Endothelial cell of umbilical vein (primary cell): ENCODE measurements at regions not wholly inside any gene's neighbourhood (a gene's known extent, or its start where the extent isn't known, plus 50 kb on each side); places are given as distances from the start of the nearest gene placed in this dataset.

Experiments
- BruUV-seq: library from RNA; stranded (reverse); fragments of 400-500 nt; replicated peaks from 2 replicates; lab custom pipeline; 2021; lab: Mats Ljungman, UMichigan
- CTCF ChIA-PET: fragments of 300-600, 350-600 bp; sonication (Branson Sonifier 250); formaldehyde crosslinking; loops from one replicate; lab custom pipeline; 2021; ENCODE audit warnings: antibody characterized with exemption, inconsistent platforms; lab: Charles Lee
- POLR2A ChIA-PET: fragments of 300-600, 350-600 bp; sonication (Branson Sonifier 250); formaldehyde crosslinking; loops from one replicate; lab custom pipeline; 2021; ENCODE audit warnings: antibody characterized with exemption, inconsistent platforms; lab: Charles Lee
- DNase-seq: peaks from one replicate; pipeline ENCODE4 v3.0.0-alpha.2; 2011; ENCODE audit warnings: low read depth, low spot score
- FAIRE-seq: peaks from 2 replicates; lab custom pipeline; 2011; peaks lifted over from hg19 to GRCh38; lab: Jason Lieb, UNC
- H2AFZ ChIP-seq: 2 replicates; pipeline ENCODE4 v1.6.0; 2012; ENCODE audit warnings: low read depth, low read length, control low read depth, inconsistent platforms
- H3K27ac ChIP-seq: 2 replicates; pipeline ENCODE4 v1.5.1; 2011; ENCODE audit warnings: low read depth, mild to moderate bottlenecking, control low read depth, low read length, moderate library complexity; ENCODE audit not compliant: insufficient read depth
- H3K27me3 ChIP-seq, 2 experiments: 2 replicates each; pipeline versions ENCODE4 v1.6.0 to v1.6.1; 2011; ENCODE audit warnings: low read length in 2 of 2, mixed read lengths in 1 of 2; ENCODE audit not compliant: control insufficient read depth in 2 of 2, insufficient read depth in 2 of 2
- H3K36me3 ChIP-seq, 2 experiments: 2 replicates in 1 of 2; 3 replicates in 1 of 2; pipeline ENCODE4 v1.5.1; 2011; ENCODE audit warnings: low read length in 2 of 2, mild to moderate bottlenecking in 1 of 2, moderate library complexity in 1 of 2; ENCODE audit not compliant: control insufficient read depth in 2 of 2, insufficient read depth in 2 of 2; ENCODE audit errors: extremely low read depth in 1 of 2
- H3K4me1 ChIP-seq: 3 replicates; pipeline ENCODE4 v1.5.1; 2011; ENCODE audit warnings: mild to moderate bottlenecking, low read length; ENCODE audit not compliant: control insufficient read depth, insufficient read depth; ENCODE audit errors: extremely low read depth
- H3K4me2 ChIP-seq: 2 replicates; pipeline ENCODE4 v1.6.1; 2011; ENCODE audit warnings: low read length, control low read depth, mixed read lengths; ENCODE audit not compliant: insufficient read depth
- H3K4me3 ChIP-seq, 3 experiments: fragments of 200-600 bp in 1 of 3; sonication (generic), shearing (Covaris generic) in 1 of 3; replicated peaks in 1 of 3; 2 replicates each; pipeline ENCODE4 v1.5.1; 2011 to 2016; ENCODE audit warnings: control low read depth in 3 of 3, low read length in 3 of 3, mild to moderate bottlenecking in 2 of 3, inconsistent platforms in 1 of 3, low read depth in 1 of 3, moderate library complexity in 1 of 3; ENCODE audit not compliant: insufficient read depth in 1 of 3
- H3K79me2 ChIP-seq: 2 replicates; pipeline ENCODE4 v1.6.0; 2012; ENCODE audit warnings: low read length, inconsistent platforms; ENCODE audit not compliant: control insufficient read depth, insufficient read depth
- H3K9ac ChIP-seq: replicated peaks from 2 replicates; pipeline ENCODE3; 2011; ENCODE audit warnings: low read length, control low read depth; ENCODE audit not compliant: insufficient read depth; ENCODE audit errors: extremely low read depth
- H3K9me1 ChIP-seq: replicated peaks from 3 replicates; pipeline ENCODE4 v1.6.0; 2011; ENCODE audit warnings: mild to moderate bottlenecking, low read length; ENCODE audit not compliant: control insufficient read depth, insufficient read depth; ENCODE audit errors: extremely low read depth
- H3K9me3 ChIP-seq: replicated peaks from 2 replicates; pipeline ENCODE4 v1.5.1; 2012; ENCODE audit warnings: low read length, inconsistent platforms; ENCODE audit not compliant: control insufficient read depth, insufficient read depth
- H4K20me1 ChIP-seq: replicated peaks from 2 replicates; pipeline ENCODE3; 2011; ENCODE audit warnings: mild to moderate bottlenecking, low read length; ENCODE audit not compliant: control insufficient read depth, insufficient read depth; ENCODE audit errors: extremely low read depth
- CTCF ChIP-seq, 2 donors: IDR thresholded peaks; 1 replicate in 1 of 2; 2 replicates in 1 of 2; pipeline ENCODE4 v1.5.1; 2011; ENCODE audit warnings: low read length in 2 of 2, mild to moderate bottlenecking in 2 of 2, moderate library complexity in 2 of 2, control low read depth in 1 of 2, inconsistent platforms in 1 of 2, low read depth in 1 of 2; ENCODE audit not compliant: insufficient read depth in 1 of 2; ENCODE audit errors: extremely low read depth in 1 of 2
- EZH2 ChIP-seq: IDR thresholded peaks from 2 replicates; pipeline ENCODE4 v1.6.1; 2012; ENCODE audit warnings: borderline replicate concordance, low read depth, mild to moderate bottlenecking, moderate library complexity, low read length, inconsistent platforms; ENCODE audit not compliant: severe bottlenecking
- FOS ChIP-seq: IDR thresholded peaks from 2 replicates; pipeline ENCODE4 v1.6.1; 2011; ENCODE audit warnings: mild to moderate bottlenecking, low read length, moderate library complexity, borderline replicate concordance; ENCODE audit not compliant: insufficient read depth
- GATA2 ChIP-seq: IDR thresholded peaks from 2 replicates; pipeline ENCODE4 v1.7.0; 2011; ENCODE audit warnings: low read depth, mild to moderate bottlenecking, moderate library complexity, mixed read lengths, low read length; ENCODE audit not compliant: insufficient read length, insufficient read depth
- JUN ChIP-seq: IDR thresholded peaks from 2 replicates; pipeline ENCODE4 v1.6.1; 2011; ENCODE audit warnings: borderline replicate concordance, low read depth; ENCODE audit not compliant: insufficient read length, insufficient read depth
- MAX ChIP-seq: IDR thresholded peaks from 2 replicates; pipeline ENCODE4 v1.6.1; 2011; ENCODE audit not compliant: insufficient read depth, insufficient read length
- MYC ChIP-seq: IDR thresholded peaks from one replicate; pipeline ENCODE4 v1.6.1; 2011; ENCODE audit warnings: mild to moderate bottlenecking, low read depth, low read length
- POLR2AphosphoS5 ChIP-seq: IDR thresholded peaks from 2 replicates; pipeline ENCODE4 v1.6.1; 2012; ENCODE audit warnings: low read depth, mild to moderate bottlenecking, control low read depth, low read length, moderate library complexity; ENCODE audit not compliant: insufficient read depth
- dilution Hi-C: fragments of 300-500 bp; cut with MboI; formaldehyde crosslinking; loops from one replicate; pipeline ENCODE4 v1.15.0; 2019; ENCODE audit warnings: low sequenced_read_pairs; ENCODE audit not compliant: extremely low pct_ligation_motif_present
- intact Hi-C: fragments of 100-400 bp; cut with micrococcal nuclease; formaldehyde crosslinking; loops from one replicate; pipeline ENCODE4 v1.10.0; 2022

- intact Hi-C loops (no loop called here), dilution Hi-C loops (no loop called here)
- Histone ChIP-seq H3K4me1 (no peaks in the 10 kb centered on the region), H2AFZ (no peak overlapping the region), H4K20me1 (no peaks in the 10 kb centered on the region), H3K9me3 (peaks cover 3% of the 10 kb centered on the region), H3K27ac (no peak overlapping the region), H3K36me3 (no peaks in the 10 kb centered on the region), H3K4me3 (no peak overlapping the region), H3K9me1 (no peaks in the 10 kb centered on the region), H3K79me2 (no peaks in the 10 kb centered on the region), H3K4me2 (no peak overlapping the region), H3K27me3 (no peaks in the 10 kb centered on the region), H3K9ac (no peak overlapping the region)
- POLR2A ChIA-PET: no interaction called here
- TF ChIP-seq GATA2: no peak
- TF ChIP-seq MAX: no peak
- no peak for TF ChIP-seq POLR2AphosphoS5
- no peak for TF ChIP-seq CTCF (IDR thresholded peaks at IDR 0.05; ENCODE audit: extremely low read depth in 1 of 2, insufficient read depth in 1 of 2, low read depth in 1 of 2, low read length in 2 of 2)
- no peak for TF ChIP-seq MYC
- no peak for TF ChIP-seq EZH2
- no peak for TF ChIP-seq FOS
- TF ChIP-seq JUN: no peak
- BruUV-seq: no TSS peak
- CTCF ChIA-PET: no interaction called here
- FAIRE-seq: no peak
- DNase-seq: no peak
These were observed 98.3 kb upstream of the SFRP2 start for GRCh38 chr4:153887217-153887616.
